ENCODE measurements at regions not wholly inside any gene's neighbourhood (a gene's known extent, or its start where the extent isn't known, plus 50 kb on each side); places are given as distances from the start of the nearest gene placed in this dataset.
"Not testable (repeated sequence)": the region's sequence is repeated elsewhere in the genome, so short reads cannot be mapped to it uniquely, and the experiment has no call there.

DNA sequence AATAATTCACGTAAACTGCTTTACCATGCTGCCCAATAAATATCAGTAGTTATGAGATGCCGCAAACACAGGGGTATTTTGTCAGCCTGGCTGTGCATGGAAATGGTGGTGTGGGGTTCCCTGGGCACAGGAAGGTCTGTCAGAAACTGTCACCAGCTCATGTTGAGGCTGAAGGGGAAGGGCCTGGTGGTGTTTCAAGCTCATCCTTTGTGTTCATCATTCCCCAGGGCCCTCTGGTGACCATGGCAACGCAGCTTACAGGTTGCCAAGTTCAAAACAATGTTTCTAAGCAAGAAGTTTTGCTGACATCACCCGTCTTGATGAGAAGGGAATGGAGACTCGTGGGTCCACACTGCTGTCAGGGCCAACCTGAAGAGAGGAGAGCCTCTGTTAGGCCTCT lies 348.9 kb upstream of the C16orf82 start:
- 70 to 72% methylated on average over 5 of the region's 5 CpGs for WGBS, 2 donors
- intact Hi-C loops (cut with DNase I), result no loop called here
- DNase-seq, result no peak
- Histone ChIP-seq H3K9me3 (no peaks in the 10 kb centered on the region), H3K36me3 (no peaks in the 10 kb centered on the region), H3K4me3 (replicated peaks in 1 of 3) (no peak overlapping the region), H3K4me1 (no peaks in the 10 kb centered on the region), H3K27ac (no peak overlapping the region), H3K27me3 (no peaks in the 10 kb centered on the region)
- TF ChIP-seq, protein P1, sequence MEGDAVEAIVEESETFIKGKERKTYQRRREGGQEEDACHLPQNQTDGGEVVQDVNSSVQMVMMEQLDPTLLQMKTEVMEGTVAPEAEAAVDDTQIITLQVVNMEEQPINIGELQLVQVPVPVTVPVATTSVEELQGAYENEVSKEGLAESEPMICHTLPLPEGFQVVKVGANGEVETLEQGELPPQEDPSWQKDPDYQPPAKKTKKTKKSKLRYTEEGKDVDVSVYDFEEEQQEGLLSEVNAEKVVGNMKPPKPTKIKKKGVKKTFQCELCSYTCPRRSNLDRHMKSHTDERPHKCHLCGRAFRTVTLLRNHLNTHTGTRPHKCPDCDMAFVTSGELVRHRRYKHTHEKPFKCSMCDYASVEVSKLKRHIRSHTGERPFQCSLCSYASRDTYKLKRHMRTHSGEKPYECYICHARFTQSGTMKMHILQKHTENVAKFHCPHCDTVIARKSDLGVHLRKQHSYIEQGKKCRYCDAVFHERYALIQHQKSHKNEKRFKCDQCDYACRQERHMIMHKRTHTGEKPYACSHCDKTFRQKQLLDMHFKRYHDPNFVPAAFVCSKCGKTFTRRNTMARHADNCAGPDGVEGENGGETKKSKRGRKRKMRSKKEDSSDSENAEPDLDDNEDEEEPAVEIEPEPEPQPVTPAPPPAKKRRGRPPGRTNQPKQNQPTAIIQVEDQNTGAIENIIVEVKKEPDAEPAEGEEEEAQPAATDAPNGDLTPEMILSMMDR (IDR thresholded peaks at IDR 0.05), result no peak
- no peak for TF ChIP-seq POLR2A (IDR thresholded peaks at IDR 0.05)

DNA sequence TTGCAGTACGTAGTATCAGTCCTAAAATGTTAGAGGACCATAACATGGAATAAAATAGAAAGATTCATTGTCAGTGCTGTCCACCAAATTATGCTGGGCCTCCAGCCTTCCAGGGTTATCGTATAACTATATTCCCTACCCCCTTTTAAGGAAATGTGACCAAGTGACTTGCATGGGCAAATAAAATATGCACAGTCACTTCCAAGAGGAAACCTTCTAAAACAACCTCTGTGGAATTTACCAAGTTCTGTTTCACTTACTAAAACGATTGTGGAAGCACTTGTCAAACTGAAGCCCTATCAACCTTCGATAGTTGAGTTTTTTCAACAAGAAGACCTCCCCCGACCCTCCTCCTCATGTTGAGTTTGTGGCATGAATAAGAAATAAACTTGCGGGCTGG lies 345.4 kb upstream of the C16orf82 start:
- Histone ChIP-seq H3K4me3 (replicated peaks in 1 of 3) (no peak overlapping the region), H3K36me3 (no peaks in the 10 kb centered on the region), H3K27ac (no peak overlapping the region), H3K9me3 (no peaks in the 10 kb centered on the region), H3K4me1 (no peaks in the 10 kb centered on the region), H3K27me3 (no peaks in the 10 kb centered on the region)
- intact Hi-C loops (cut with DNase I), result no loop called here
- TF ChIP-seq, protein P1 (IDR thresholded peaks at IDR 0.05), result no peak
- TF ChIP-seq POLR2A (IDR thresholded peaks at IDR 0.05), result no peak
- WGBS, 2 donors, result 62 to 73% methylated on average over 6 of the region's 6 CpGs
- no peak for DNase-seq

DNA sequence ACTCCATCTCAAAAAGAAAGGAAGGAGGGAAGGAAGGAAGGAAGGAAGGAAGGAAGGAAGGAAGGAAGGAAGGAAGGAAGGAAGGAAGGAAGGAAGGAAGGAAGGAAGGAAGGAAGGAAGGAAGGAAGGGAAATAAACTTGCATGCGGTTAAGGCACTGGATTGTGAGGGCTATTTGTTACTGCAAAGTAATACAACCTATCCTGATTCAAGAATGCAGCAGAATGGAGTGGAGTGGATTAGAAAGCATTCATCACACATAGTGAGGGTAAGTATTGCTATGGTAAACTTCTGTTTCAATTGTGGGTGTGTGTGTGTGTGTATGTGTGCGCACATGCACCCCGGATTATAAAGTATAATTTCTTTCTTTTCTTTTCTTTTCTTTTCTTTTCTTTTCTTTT lies 344.8 kb upstream of the C16orf82 start:
- WGBS, 2 donors, result 93 to 94% methylated on average over 3 of the region's 3 CpGs
- H3K36me3 ChIP-seq, result not testable (repeated sequence)

DNA sequence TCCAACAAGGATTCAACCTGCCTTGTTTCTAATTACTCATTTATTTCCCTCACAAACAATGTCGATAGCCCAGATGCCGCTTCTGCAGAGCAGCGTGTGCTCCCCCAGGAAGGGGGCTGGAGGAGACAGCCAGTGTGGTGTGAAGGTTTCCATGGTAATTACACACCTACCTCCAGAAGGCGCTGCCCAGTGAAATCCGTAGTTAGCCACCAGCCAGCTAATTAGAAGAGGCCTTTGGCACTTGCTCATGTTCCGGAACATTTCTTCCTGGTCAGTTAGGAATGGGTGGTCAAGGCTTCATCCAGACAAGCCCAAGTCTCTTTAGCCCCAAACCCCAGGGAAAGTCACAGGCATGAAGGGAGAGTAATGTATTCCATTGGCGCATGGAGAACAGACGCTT lies 342.5 kb upstream of the C16orf82 start:
- Histone ChIP-seq H3K4me1 (no peaks in the 10 kb centered on the region), H3K27me3 (no peaks in the 10 kb centered on the region), H3K36me3 (no peaks in the 10 kb centered on the region), H3K9me3 (no peaks in the 10 kb centered on the region), H3K27ac (no peak overlapping the region), H3K4me3 (replicated peaks in 1 of 3) (no peak overlapping the region)
- no peak for DNase-seq
- TF ChIP-seq POLR2A (IDR thresholded peaks at IDR 0.05), result no peak
- TF ChIP-seq, protein P1 (IDR thresholded peaks at IDR 0.05), result no peak
- 62 to 75% methylated on average over 8 of the region's 8 CpGs for WGBS, 2 donors
- intact Hi-C loops (cut with DNase I), result no loop called here

More for the DNA sequence above, 344.8 kb upstream of the C16orf82 start:
- H3K4me1 ChIP-seq; H3K27ac ChIP-seq; intact Hi-C loops (cut with DNase I); H3K4me3 ChIP-seq (replicated peaks in 1 of 3); H3K9me3 ChIP-seq; DNase-seq; H3K27me3 ChIP-seq: not testable (repeated sequence)

DNA sequence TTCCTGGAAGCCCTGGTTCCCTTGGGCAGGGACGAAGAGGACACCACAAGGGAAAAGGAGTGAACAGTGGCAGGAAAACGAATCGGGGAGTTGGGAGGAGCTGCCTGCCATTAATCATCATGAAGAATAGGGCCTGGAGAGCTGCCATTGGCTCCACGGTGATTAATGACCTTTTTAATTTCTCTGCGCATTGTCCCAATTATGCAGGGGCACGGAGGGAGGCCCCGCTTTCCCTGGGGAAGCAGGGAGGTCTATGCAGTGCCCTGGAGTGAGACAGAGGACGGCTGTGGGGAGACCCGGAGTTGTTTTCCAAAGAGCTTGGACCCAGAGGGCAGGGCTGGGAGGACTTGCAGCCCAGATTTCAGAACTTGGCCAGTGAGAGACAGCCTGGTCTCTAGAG lies 338.9 kb upstream of the C16orf82 start:
- H3K9me3 ChIP-seq, result no peaks in the 10 kb centered on the region
- no peak overlapping the region for H3K27ac ChIP-seq
- H3K36me3 ChIP-seq, result no peaks in the 10 kb centered on the region
- TF ChIP-seq, protein P1 (IDR thresholded peaks at IDR 0.05), result no peak
- TF ChIP-seq POLR2A (IDR thresholded peaks at IDR 0.05), result no peak
- intact Hi-C loops (cut with DNase I), result no loop called here
- no peak overlapping the region for H3K4me3 ChIP-seq (replicated peaks in 1 of 3)
- WGBS, 2 donors, result 48 to 52% methylated on average over 9 of the region's 9 CpGs
- no peaks in the 10 kb centered on the region for H3K4me1 ChIP-seq
- no peak for DNase-seq
- H3K27me3 ChIP-seq, result no peaks in the 10 kb centered on the region

DNA sequence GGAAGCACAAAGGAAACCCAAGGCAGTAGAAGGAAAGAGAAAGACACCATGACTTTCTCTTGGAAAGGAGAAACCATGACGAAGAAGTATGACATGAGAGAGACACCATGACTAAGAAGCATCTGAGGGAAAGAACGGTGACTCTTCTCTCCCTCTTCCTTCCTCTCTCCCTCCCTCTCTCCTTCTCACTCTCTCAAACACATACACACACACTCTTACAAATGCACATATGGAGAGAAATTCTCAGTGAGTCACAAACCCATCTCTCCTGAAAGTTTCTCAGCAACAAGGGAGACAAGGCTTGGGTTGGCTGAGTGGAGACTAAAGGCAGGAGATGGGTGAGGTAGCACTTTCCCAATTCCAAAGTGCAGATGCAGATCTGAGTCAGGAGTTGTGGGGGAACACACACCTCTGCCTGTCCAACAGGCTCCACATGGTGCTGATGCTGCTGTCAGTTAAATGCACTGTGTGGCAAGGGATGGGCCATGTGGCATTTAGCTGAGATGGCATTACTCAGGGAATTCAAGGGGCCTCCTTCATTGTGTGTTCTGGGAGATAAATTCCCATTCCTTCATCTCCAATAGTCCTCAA lies 336.7 kb upstream of the C16orf82 start:
- H3K4me3 ChIP-seq (replicated peaks in 1 of 3), result no peak overlapping the region
- DNase-seq, result no peak
- TF ChIP-seq POLR2A (IDR thresholded peaks at IDR 0.05), result no peak
- TF ChIP-seq, protein P1 (IDR thresholded peaks at IDR 0.05), result no peak
- intact Hi-C loops (cut with DNase I), result no loop called here
- no peaks in the 10 kb centered on the region for H3K36me3 ChIP-seq
- H3K27ac ChIP-seq, result no peak overlapping the region
- H3K9me3 ChIP-seq, result no peaks in the 10 kb centered on the region
- WGBS, 2 donors, result 75 to 82% methylated on average over 2 of the region's 2 CpGs
- no peaks in the 10 kb centered on the region for H3K27me3 ChIP-seq
- no peaks in the 10 kb centered on the region for H3K4me1 ChIP-seq
